Astrocyte of the spinal cord (primary cell): ENCODE measurements at regions not wholly inside any gene's neighbourhood (a gene's known extent, or its start where the extent isn't known, plus 50 kb on each side); places are given as distances from the start of the nearest gene placed in this dataset.

Source experiments
- DNase-seq: peaks from one replicate; pipeline ENCODE4 v3.0.0; 2011; ENCODE audit warnings: low read depth, low spot score
- H3K4me3 ChIP-seq: 2 replicates; pipeline ENCODE4 v1.5.1; 2011; ENCODE audit warnings: low read depth, mild to moderate bottlenecking, low read length, moderate library complexity
- in situ Hi-C: cut with HindIII; loops from 2 replicates; pipeline ENCODE4 v1.10.0; 2017; ENCODE audit warnings: low sequenced_read_pairs
- TF ChIP-seq, protein P1 (sequence below): IDR thresholded peaks from 2 replicates; pipeline ENCODE4 v1.5.1; 2012; ENCODE audit warnings: low read depth, mild to moderate bottlenecking, low read length, inconsistent platforms

DNA sequence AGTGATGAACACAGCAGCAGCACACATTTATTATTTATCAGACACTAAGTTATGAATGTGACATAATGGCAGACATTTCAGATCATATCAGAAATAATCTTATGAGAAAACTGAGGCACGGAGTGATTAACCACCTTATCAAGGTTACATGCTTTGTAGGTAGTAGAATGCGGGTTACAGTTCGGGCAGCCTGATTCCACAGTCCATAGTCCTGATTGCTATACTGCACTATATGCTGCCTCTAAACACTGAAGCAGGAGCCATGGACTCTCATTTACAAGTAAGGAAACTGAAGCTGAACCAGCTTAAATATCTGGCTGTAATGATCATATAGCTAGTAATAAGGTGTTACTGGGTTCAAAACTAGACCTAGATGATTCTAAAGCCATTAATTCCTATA lies 291.3 kb upstream of the ADAMTSL1 start:
- no peak overlapping the region for H3K4me3 ChIP-seq
- DNase-seq, result no peak
- TF ChIP-seq, protein P1, sequence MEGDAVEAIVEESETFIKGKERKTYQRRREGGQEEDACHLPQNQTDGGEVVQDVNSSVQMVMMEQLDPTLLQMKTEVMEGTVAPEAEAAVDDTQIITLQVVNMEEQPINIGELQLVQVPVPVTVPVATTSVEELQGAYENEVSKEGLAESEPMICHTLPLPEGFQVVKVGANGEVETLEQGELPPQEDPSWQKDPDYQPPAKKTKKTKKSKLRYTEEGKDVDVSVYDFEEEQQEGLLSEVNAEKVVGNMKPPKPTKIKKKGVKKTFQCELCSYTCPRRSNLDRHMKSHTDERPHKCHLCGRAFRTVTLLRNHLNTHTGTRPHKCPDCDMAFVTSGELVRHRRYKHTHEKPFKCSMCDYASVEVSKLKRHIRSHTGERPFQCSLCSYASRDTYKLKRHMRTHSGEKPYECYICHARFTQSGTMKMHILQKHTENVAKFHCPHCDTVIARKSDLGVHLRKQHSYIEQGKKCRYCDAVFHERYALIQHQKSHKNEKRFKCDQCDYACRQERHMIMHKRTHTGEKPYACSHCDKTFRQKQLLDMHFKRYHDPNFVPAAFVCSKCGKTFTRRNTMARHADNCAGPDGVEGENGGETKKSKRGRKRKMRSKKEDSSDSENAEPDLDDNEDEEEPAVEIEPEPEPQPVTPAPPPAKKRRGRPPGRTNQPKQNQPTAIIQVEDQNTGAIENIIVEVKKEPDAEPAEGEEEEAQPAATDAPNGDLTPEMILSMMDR, result no peak
- in situ Hi-C loops, result no loop called here

DNA sequence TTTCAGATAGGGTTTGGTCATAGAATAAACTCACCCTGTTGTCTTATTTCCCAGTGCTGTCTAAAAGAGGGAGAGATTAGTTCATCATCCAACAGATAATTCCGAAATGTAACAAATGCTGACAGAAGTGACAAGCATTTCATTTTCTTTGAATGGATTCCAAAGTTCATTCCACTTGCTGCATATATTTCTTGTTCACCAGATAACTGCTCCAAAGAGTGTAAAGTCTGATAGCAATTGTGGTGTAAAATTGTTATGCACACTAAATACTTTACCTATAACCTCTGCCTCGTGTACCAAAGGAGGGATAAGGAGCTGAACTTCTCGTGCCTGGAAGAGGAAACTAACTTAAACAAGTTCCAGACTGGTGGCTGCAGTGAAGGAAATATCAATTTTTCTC lies 290.0 kb upstream of the ADAMTSL1 start:
- DNase-seq, result no peak
- in situ Hi-C loops, result no loop called here
- no peak overlapping the region for H3K4me3 ChIP-seq
- TF ChIP-seq, protein P1, result no peak

DNA sequence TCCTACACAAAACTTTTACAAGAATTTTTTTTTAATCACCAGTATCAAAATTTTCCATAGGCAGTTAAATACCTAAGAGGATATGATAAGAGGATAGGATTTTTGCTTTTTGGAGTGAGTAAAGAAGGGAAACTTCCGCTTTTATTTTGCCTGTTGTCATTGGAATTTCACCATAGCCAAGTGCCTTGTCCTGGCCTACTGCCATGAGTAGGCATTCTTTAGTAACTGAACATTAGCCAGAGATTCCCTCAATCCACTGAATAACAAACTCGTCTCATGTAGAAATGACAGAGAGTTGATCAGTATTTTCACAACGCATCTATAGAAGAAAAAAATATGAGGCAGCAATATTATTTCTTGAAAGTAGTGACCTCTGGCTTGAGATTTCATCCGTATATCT lies 289.6 kb upstream of the ADAMTSL1 start:
- no peak for DNase-seq
- H3K4me3 ChIP-seq, result no peak overlapping the region
- TF ChIP-seq, protein P1, result no peak
- in situ Hi-C loops, result no loop called here

DNA sequence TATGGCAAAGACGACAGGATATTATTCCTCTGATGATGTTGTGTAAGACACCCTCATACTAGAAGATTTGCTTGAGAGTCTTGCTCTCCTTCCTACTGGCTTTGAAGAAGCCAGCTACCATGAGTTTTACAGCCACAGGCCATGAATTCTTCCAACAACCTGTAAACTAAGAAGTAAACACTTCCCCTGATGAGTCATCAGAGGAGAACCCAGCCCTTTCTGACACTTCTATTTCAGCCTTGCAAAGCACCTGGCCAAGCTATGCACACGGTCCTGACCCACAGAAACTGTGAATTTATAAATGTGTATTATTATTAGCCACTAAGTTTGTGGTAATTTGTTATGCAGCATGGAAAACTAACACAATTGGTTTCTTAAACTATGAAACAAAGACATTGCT lies 288.8 kb upstream of the ADAMTSL1 start:
- TF ChIP-seq, protein P1, result no peak
- no peak overlapping the region for H3K4me3 ChIP-seq
- in situ Hi-C loops, result no loop called here
- no peak for DNase-seq

DNA sequence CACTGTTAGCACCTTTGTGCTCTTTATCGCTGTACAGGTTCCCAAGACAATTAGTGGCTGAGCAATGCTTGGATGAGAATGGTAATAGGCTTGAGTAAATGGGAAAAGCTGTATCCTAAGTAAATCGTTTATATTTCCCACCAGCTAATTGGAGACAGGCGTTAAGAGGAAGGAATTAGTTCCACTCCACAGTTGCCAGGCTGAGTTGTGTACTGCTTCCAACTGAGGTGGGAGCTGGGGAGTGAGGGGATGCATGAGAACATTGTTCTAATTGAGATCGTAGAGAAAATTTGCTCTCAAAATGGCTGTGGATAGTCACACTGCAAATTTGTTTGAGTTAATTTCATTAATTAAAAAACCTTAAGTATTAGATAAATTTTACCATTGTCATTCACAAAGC lies 285.0 kb upstream of the ADAMTSL1 start:
- TF ChIP-seq, protein P1, result no peak
- H3K4me3 ChIP-seq, result no peak overlapping the region
- in situ Hi-C loops, result no loop called here
- no peak for DNase-seq

DNA sequence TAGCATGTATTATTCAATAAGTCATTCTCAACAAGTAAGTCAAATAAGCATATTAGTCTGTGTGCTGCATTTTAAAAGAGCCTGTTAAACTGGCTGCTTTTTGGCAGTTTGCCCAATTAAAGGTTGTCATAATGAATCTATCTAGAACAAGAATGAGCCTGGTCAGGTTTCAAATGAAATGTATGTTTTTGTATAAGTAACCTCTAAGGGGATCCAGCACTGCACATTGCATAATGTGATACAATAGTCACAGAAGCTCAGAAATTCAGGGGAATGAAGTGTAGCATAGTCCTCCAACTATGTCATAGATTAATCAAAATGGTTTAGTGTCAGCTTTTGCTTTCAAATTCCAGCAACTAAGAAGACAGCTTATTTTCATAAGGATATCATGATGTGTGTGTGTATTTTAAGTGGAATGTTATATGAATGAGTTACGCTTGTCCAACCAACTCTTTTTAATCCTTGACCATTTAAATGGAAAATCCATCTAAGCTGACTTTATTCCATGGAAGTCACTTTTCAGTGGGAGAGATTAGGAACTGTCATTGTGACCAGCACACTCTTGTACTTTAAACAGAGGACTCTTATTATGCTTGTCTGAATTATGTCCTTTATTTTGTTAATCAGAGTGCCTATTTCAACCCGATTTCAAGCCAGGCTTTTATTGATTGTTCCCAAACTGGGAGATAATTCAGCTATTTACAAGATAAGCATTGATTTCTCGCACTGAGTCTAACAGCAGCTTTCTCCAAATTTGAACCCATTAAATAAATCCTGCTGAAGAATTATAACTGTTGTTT lies 283.9 kb upstream of the ADAMTSL1 start:
- DNase-seq, result no peak
- H3K4me3 ChIP-seq, result no peak overlapping the region
- TF ChIP-seq, protein P1, result no peak
- in situ Hi-C loops, result no loop called here
